Fibroblast of skin of left biceps (primary cell): ENCODE measurements at regions not wholly inside any gene's neighbourhood (a gene's known extent, or its start where the extent isn't known, plus 50 kb on each side); places are given as distances from the start of the nearest gene placed in this dataset.

ENCODE experiments used
- DNase-seq, 2 experiments: peaks; one replicate each; pipeline ENCODE4 v3.0.0-alpha.2; 2013; ENCODE audit warnings: low read depth in 2 of 2

- DNase-seq: no peak
Observed at GRCh38 chr3:35946854-35947515, 307.7 kb downstream of the ARPP21 start.

GRCh38 chr3:35950021-35950420 lies 310.7 kb downstream of the ARPP21 start:
- no peak for DNase-seq

- DNase-seq: no peak
Observed at GRCh38 chr3:35954413-35954812, 315.1 kb downstream of the ARPP21 start.

- DNase-seq: peak in 1 of 2 experiments; percentile 19
Observed at GRCh38 chr3:35965908-35966307, 326.6 kb downstream of the ARPP21 start.

GRCh38 chr3:35966629-35967464 lies 327.5 kb downstream of the ARPP21 start:
- no peak for DNase-seq

GRCh38 chr3:35968043-35968622 lies 328.8 kb downstream of the ARPP21 start:
- DNase-seq: no peak

GRCh38 chr3:35969406-35969805 lies 330.1 kb downstream of the ARPP21 start:
- DNase-seq: no peak

- no peak for DNase-seq
Observed at GRCh38 chr3:35970793-35971192, 331.5 kb downstream of the ARPP21 start.

- DNase-seq: no peak
Observed at GRCh38 chr3:35971686-35972085, 332.4 kb downstream of the ARPP21 start.

- no peak for DNase-seq
Observed at GRCh38 chr3:35974872-35975271, 335.5 kb downstream of the ARPP21 start.

GRCh38 chr3:35986161-35986560 lies 346.8 kb downstream of the ARPP21 start:
- no peak for DNase-seq

- DNase-seq: no peak
Observed at GRCh38 chr3:35987386-35987785, 348.1 kb downstream of the ARPP21 start.

GRCh38 chr3:35992041-35992440 lies 352.7 kb downstream of the ARPP21 start:
- no peak for DNase-seq

- DNase-seq: no peak
Observed at GRCh38 chr3:36011791-36012190, 368.5 kb upstream of the STAC start.

- no peak for DNase-seq
Observed at GRCh38 chr3:36013425-36013824, 366.9 kb upstream of the STAC start.

- no peak for DNase-seq
Observed at GRCh38 chr3:36025232-36025631, 355.1 kb upstream of the STAC start.

GRCh38 chr3:36032180-36033047 lies 347.9 kb upstream of the STAC start:
- DNase-seq: no peak

- no peak for DNase-seq
Observed at GRCh38 chr3:36058404-36059030, 321.8 kb upstream of the STAC start.

GRCh38 chr3:36060950-36061349 lies 319.4 kb upstream of the STAC start:
- DNase-seq: no peak

- no peak for DNase-seq
Observed at GRCh38 chr3:36063992-36064391, 316.3 kb upstream of the STAC start.

GRCh38 chr3:36065321-36065720 lies 315.0 kb upstream of the STAC start:
- DNase-seq: no peak
